Esophagus muscularis mucosa (tissue), 4 donors: ENCODE measurements at regions not wholly inside any gene's neighbourhood (a gene's known extent, or its start where the extent isn't known, plus 50 kb on each side); places are given as distances from the start of the nearest gene placed in this dataset.
"Not testable (repeated sequence)": the region's sequence is repeated elsewhere in the genome, so short reads cannot be mapped to it uniquely, and the experiment has no call there.

Source experiments
- DNase-seq: peaks from one replicate; pipeline ENCODE4 v3.0.0-alpha.2; 2017; ENCODE audit errors: extremely low spot score
- H3K27ac ChIP-seq, 4 donors: fragments of 200-600 bp; sonication (generic); replicated peaks in 1 of 4; 1 replicate in 3 of 4; 2 replicates in 1 of 4; pipeline ENCODE4 v1.5.1; 2016 to 2019; ENCODE audit warnings: mild to moderate bottlenecking in 1 of 4
- H3K27me3 ChIP-seq, 4 donors: fragments of 200-600 bp; sonication (generic); one replicate each; pipeline versions ENCODE4 v1.5.1 to v1.6.0; 2016 to 2019
- H3K36me3 ChIP-seq, 4 donors: fragments of 200-600 bp; sonication (generic); one replicate each; pipeline ENCODE4 v1.5.1; 2016 to 2019
- H3K4me1 ChIP-seq, 4 donors: fragments of 200-600 bp; sonication (generic); one replicate each; pipeline ENCODE4 v1.5.1; 2016 to 2019
- H3K4me3 ChIP-seq, 4 donors: fragments of 200-600 bp; sonication (generic); 1 replicate in 2 of 4; 2 replicates in 2 of 4; pipeline ENCODE4 v1.5.1; 2016 to 2019; ENCODE audit warnings: mild to moderate bottlenecking in 4 of 4, moderate library complexity in 1 of 4
- H3K9me3 ChIP-seq, 4 donors: fragments of 200-600 bp; sonication (generic); 1 replicate in 3 of 4; 2 replicates in 1 of 4; pipeline ENCODE4 v1.5.1; 2016 to 2019
- CTCF ChIP-seq, 3 experiments: fragments of 200-600 bp in 2 of 3; fragments of 450-650 bp in 1 of 3; sonication (generic) in 2 of 3; IDR thresholded peaks; one replicate each; pipeline ENCODE4 v1.5.1; 2017 to 2019; ENCODE audit warnings: antibody characterized with exemption in 3 of 3, mild to moderate bottlenecking in 2 of 3, moderate library complexity in 1 of 3
- EP300 ChIP-seq: sonication (generic); formaldehyde crosslinking; IDR thresholded peaks from one replicate; pipeline ENCODE4 v1.6.1; 2017; ENCODE audit warnings: antibody characterized with exemption
- POLR2A ChIP-seq: fragments of 450-650 bp; IDR thresholded peaks from one replicate; pipeline ENCODE4 v1.6.1; 2017; ENCODE audit warnings: antibody characterized with exemption, moderate library complexity, mild to moderate bottlenecking, low read depth
- POLR2AphosphoS5 ChIP-seq, 2 donors: sonication (generic); formaldehyde crosslinking; IDR thresholded peaks; one replicate each; pipeline ENCODE4 v1.6.1; 2017; ENCODE audit warnings: antibody characterized with exemption in 2 of 2
- WGBS: methylation state at CpG from one replicate; pipeline ENCODE4 v1.1.5; 2018; 5-methylcytosine and 5-hydroxymethylcytosine counted together
- intact Hi-C: fragments of 100-400 bp; cut with DNase I; formaldehyde crosslinking; loops from one replicate; pipeline ENCODE4 v1.15.1; 2023

- Histone ChIP-seq H3K36me3 (no peaks in the 10 kb centered on the region), H3K9me3 (no peaks in the 10 kb centered on the region), H3K4me1 (peaks cover 0 to 14% (median 7%) of the 10 kb centered on the region in 4 donors), H3K27ac (no peak overlapping the region), H3K27me3 (no peaks in the 10 kb centered on the region), H3K4me3 (no peak overlapping the region)
- no peak for TF ChIP-seq POLR2AphosphoS5 (IDR thresholded peaks at IDR 0.05)
- no peak for TF ChIP-seq POLR2A
- no peak for TF ChIP-seq EP300
- no peak for TF ChIP-seq CTCF (IDR thresholded peaks at IDR 0.05)
- DNase-seq, result no peak
- intact Hi-C loops, result no loop called here
- 92% methylated on average over 5 of the region's 5 CpGs for WGBS
Measured at GRCh38 chr10:29771376-29771775, 136.6 kb upstream of the SVIL start.

GRCh38 chr10:29769277-29769676 lies 134.5 kb upstream of the SVIL start:
- intact Hi-C loops, H3K27ac ChIP-seq, DNase-seq, H3K4me1 ChIP-seq, H3K4me3 ChIP-seq, H3K36me3 ChIP-seq, H3K27me3 ChIP-seq, H3K9me3 ChIP-seq: not testable (repeated sequence)
- WGBS, result 90% methylated on average over 4 of the region's 4 CpGs

- intact Hi-C loops, result no loop called here
- Histone ChIP-seq H3K9me3 (no peaks in the 10 kb centered on the region), H3K27me3 (no peaks in the 10 kb centered on the region), H3K36me3 (no peaks in the 10 kb centered on the region), H3K27ac (no peak overlapping the region), H3K4me3 (no peak overlapping the region), H3K4me1 (peaks cover 0 to 9% (median 7%) of the 10 kb centered on the region in 4 donors)
- no peak for DNase-seq
- TF ChIP-seq EP300 (no peak), POLR2A (no peak), POLR2AphosphoS5 (IDR thresholded peaks at IDR 0.05) (no peak), CTCF (IDR thresholded peaks at IDR 0.05) (no peak)
- 97% methylated on average over 4 of the region's 4 CpGs for WGBS
Measured at GRCh38 chr10:29767968-29768367, 133.2 kb upstream of the SVIL start.

GRCh38 chr10:29766753-29767152 lies 132.0 kb upstream of the SVIL start:
- TF ChIP-seq CTCF (IDR thresholded peaks at IDR 0.05) (no peak), POLR2AphosphoS5 (IDR thresholded peaks at IDR 0.05) (no peak), EP300 (no peak), POLR2A (no peak)
- WGBS, result 47% methylated on average over 3 of the region's 3 CpGs
- Histone ChIP-seq H3K27me3 (no peaks in the 10 kb centered on the region), H3K9me3 (no peaks in the 10 kb centered on the region), H3K4me3 (no peak overlapping the region), H3K36me3 (no peaks in the 10 kb centered on the region), H3K27ac (peak overlapping the region in 3 of 4 donors; percentile 8 to 47 (median 26)), H3K4me1 (peaks cover 0 to 9% (median 4%) of the 10 kb centered on the region in 4 donors)
- intact Hi-C loops, result no loop called here
- DNase-seq, result no peak

- 79% methylated on average over 2 of the region's 2 CpGs for WGBS
- TF ChIP-seq POLR2AphosphoS5 (IDR thresholded peaks at IDR 0.05), result no peak
- TF ChIP-seq EP300, result no peak
- TF ChIP-seq POLR2A, result no peak
- TF ChIP-seq CTCF (IDR thresholded peaks at IDR 0.05), result no peak
- no peak for DNase-seq
- H3K27ac ChIP-seq, result no peak overlapping the region
- H3K27me3 ChIP-seq, result no peaks in the 10 kb centered on the region
- H3K4me1 ChIP-seq, result peaks cover 0 to 9% (median 4%) of the 10 kb centered on the region in 4 donors
- no peaks in the 10 kb centered on the region for H3K9me3 ChIP-seq
- no peaks in the 10 kb centered on the region for H3K36me3 ChIP-seq
- H3K4me3 ChIP-seq, result no peak overlapping the region
- intact Hi-C loops, result no loop called here
Measured at GRCh38 chr10:29765330-29765729, 130.6 kb upstream of the SVIL start.
